ENCODE measurements at regions not wholly inside any gene's neighbourhood (a gene's known extent, or its start where the extent isn't known, plus 50 kb on each side); places are given as distances from the start of the nearest gene placed in this dataset.
A peak's percentile ranks its signal among the peaks of the same experiment; 100 is the strongest.

- Histone ChIP-seq H3K4me3 (no peak overlapping the region), H3K4me1 (ENCODE audit: low read depth) (no peaks in the 10 kb centered on the region), H3K27me3 (no peaks in the 10 kb centered on the region), H3K27ac (no peak overlapping the region), H3K9me3 (ENCODE audit: low read depth) (no peaks in the 10 kb centered on the region), H3K36me3 (no peaks in the 10 kb centered on the region)
- no peak for DNase-seq (ENCODE audit: low read depth in 1 of 2, low spot score in 1 of 2)
- TF ChIP-seq, protein P1, sequence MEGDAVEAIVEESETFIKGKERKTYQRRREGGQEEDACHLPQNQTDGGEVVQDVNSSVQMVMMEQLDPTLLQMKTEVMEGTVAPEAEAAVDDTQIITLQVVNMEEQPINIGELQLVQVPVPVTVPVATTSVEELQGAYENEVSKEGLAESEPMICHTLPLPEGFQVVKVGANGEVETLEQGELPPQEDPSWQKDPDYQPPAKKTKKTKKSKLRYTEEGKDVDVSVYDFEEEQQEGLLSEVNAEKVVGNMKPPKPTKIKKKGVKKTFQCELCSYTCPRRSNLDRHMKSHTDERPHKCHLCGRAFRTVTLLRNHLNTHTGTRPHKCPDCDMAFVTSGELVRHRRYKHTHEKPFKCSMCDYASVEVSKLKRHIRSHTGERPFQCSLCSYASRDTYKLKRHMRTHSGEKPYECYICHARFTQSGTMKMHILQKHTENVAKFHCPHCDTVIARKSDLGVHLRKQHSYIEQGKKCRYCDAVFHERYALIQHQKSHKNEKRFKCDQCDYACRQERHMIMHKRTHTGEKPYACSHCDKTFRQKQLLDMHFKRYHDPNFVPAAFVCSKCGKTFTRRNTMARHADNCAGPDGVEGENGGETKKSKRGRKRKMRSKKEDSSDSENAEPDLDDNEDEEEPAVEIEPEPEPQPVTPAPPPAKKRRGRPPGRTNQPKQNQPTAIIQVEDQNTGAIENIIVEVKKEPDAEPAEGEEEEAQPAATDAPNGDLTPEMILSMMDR (IDR thresholded peaks at IDR 0.05; ENCODE audit: low read depth, low read length), result no peak
These were observed 59.8 kb downstream of the VAX1 start for GRCh38 chr10:117078168-117078837.

GRCh38 chr10:117075064-117075463 is 63.0 kb downstream of the VAX1 start:
- no peak for DNase-seq (ENCODE audit: low read depth in 1 of 2, low spot score in 1 of 2)
- Histone ChIP-seq H3K36me3 (no peaks in the 10 kb centered on the region), H3K4me1 (ENCODE audit: low read depth) (no peaks in the 10 kb centered on the region), H3K9me3 (ENCODE audit: low read depth) (no peaks in the 10 kb centered on the region), H3K27me3 (no peaks in the 10 kb centered on the region), H3K4me3 (no peak overlapping the region), H3K27ac (no peak overlapping the region)
- TF ChIP-seq, protein P1 (IDR thresholded peaks at IDR 0.05; ENCODE audit: low read depth, low read length), result no peak

DNA sequence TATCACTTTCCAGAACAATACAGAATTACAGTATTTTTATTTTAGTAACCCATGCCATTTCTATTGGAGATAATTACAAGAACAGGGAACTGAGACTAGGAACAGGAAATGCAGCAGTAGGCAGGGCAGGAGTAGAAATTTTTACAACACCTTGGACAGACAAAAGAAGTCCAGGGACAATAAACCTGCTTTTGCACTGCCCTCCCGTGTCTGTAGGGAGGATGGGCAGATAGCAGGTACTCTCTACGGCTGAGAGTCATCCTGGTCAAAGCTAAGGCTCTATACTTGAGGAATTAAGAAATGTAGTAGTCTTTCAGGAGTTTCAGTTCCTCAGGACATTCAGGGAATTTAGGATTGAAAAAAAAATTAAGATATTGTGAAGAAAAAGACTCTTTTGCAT is 63.4 kb downstream of the VAX1 start:
- DNase-seq (ENCODE audit: low read depth in 1 of 2, low spot score in 1 of 2), result no peak
- Histone ChIP-seq H3K4me3 (no peak overlapping the region), H3K27ac (no peak overlapping the region), H3K36me3 (no peaks in the 10 kb centered on the region), H3K27me3 (no peaks in the 10 kb centered on the region), H3K9me3 (ENCODE audit: low read depth) (no peaks in the 10 kb centered on the region), H3K4me1 (ENCODE audit: low read depth) (no peaks in the 10 kb centered on the region)
- TF ChIP-seq, protein P1 (IDR thresholded peaks at IDR 0.05; ENCODE audit: low read depth, low read length), result no peak

GRCh38 chr10:117071286-117072050 is 66.5 kb upstream of the SHTN1 start:
- Histone ChIP-seq H3K4me3 (no peak overlapping the region), H3K4me1 (ENCODE audit: low read depth) (no peaks in the 10 kb centered on the region), H3K36me3 (no peaks in the 10 kb centered on the region), H3K9me3 (ENCODE audit: low read depth) (no peaks in the 10 kb centered on the region), H3K27ac (no peak overlapping the region), H3K27me3 (no peaks in the 10 kb centered on the region)
- DNase-seq (ENCODE audit: low read depth in 1 of 2, low spot score in 1 of 2), result peak in 1 of 2 donors; percentile 27
- TF ChIP-seq, protein P1 (IDR thresholded peaks at IDR 0.05; ENCODE audit: low read depth, low read length), result no peak
